NT2/D1 (cell line): ENCODE measurements at regions not wholly inside any gene's neighbourhood (a gene's known extent, or its start where the extent isn't known, plus 50 kb on each side); places are given as distances from the start of the nearest gene placed in this dataset.

Source experiments
- DNase-seq: peaks from one replicate; pipeline ENCODE4 v3.0.0-alpha.2; 2011; ENCODE audit warnings: low read depth, low spot score
- H3K27me3 ChIP-seq: 2 replicates; pipeline ENCODE4 v1.6.0; 2011; ENCODE audit warnings: mild to moderate bottlenecking; ENCODE audit not compliant: insufficient read length, insufficient read depth
- H3K36me3 ChIP-seq: 2 replicates; pipeline ENCODE4 v1.6.1; 2011; ENCODE audit warnings: mild to moderate bottlenecking, low read length, mixed read lengths; ENCODE audit not compliant: insufficient read depth, insufficient read length
- H3K4me1 ChIP-seq: 2 replicates; pipeline ENCODE4 v1.5.1; 2011; ENCODE audit not compliant: insufficient read depth, insufficient read length
- H3K4me3 ChIP-seq: 2 replicates; pipeline ENCODE4 v1.5.1; 2011; ENCODE audit warnings: low read depth; ENCODE audit not compliant: insufficient read length
- H3K9ac ChIP-seq: 2 replicates; pipeline ENCODE4 v1.6.0; 2011; ENCODE audit warnings: low read depth; ENCODE audit not compliant: insufficient read length
- H3K9me3 ChIP-seq: 2 replicates; pipeline ENCODE4 v1.5.1; 2011; ENCODE audit warnings: mild to moderate bottlenecking, low read length; ENCODE audit not compliant: insufficient read depth
- SUZ12 ChIP-seq: IDR thresholded peaks from 2 replicates; pipeline ENCODE4 v1.6.1; 2011; ENCODE audit not compliant: insufficient read length, insufficient read depth; ENCODE audit errors: extremely low read depth
- YY1 ChIP-seq: IDR thresholded peaks from 2 replicates; pipeline ENCODE4 v1.6.1; 2011; ENCODE audit not compliant: insufficient read length, insufficient read depth
- ZNF274 ChIP-seq: IDR thresholded peaks from 2 replicates; pipeline ENCODE4 v1.6.1; 2011; ENCODE audit warnings: mild to moderate bottlenecking, low read depth, low read length

DNA sequence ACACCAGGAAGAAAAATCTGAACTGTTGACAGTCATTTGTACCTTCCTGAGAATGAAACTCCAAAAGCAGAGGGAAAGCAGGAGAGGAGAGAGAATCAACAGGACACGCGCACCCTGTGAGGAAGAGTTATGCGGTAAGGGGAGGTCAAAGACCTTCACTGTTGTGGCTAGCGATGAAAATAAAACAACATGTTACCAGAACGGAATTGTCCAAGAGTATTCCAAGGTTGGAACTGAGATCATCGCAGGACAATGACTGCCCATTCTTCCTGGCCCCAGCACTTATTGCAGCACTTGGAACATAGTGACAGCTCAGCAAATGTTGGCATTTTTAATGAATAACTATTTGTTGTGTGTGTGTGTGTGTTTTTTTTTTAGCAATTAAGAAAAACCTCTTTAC, 176.0 kb upstream of the TSC22D1 start:
- H3K9me3 ChIP-seq = no peaks in the 10 kb centered on the region
- DNase-seq = no peak
- no peak overlapping the region for H3K4me3 ChIP-seq
- no peaks in the 10 kb centered on the region for H3K27me3 ChIP-seq
- no peaks in the 10 kb centered on the region for H3K36me3 ChIP-seq
- H3K4me1 ChIP-seq = no peaks in the 10 kb centered on the region
- no peak for TF ChIP-seq ZNF274
- TF ChIP-seq SUZ12 = no peak
- no peak for TF ChIP-seq YY1
- H3K9ac ChIP-seq = no peak overlapping the region

DNA sequence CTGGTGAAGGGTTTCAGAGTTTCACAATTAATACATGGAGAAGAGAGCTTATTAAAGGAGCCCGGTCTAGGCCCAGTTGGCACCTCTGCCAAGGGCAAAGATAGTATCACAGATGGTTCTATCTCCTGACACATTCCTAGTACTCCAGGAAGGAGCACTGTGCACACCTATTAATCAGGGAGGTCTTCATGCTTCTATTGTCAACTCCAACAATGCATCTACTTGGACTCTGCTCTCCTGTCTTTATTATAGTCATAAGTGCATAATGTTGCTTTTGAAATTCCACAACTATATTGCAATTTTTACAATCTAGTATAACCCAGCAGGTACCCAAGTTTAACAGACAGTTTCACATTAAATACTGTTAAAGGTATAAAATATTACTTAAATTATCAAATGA, 174.5 kb upstream of the TSC22D1 start:
- Histone ChIP-seq H3K36me3 (no peaks in the 10 kb centered on the region), H3K27me3 (no peaks in the 10 kb centered on the region), H3K9me3 (no peaks in the 10 kb centered on the region), H3K4me3 (no peak overlapping the region), H3K9ac (no peak overlapping the region), H3K4me1 (no peaks in the 10 kb centered on the region)
- no peak for DNase-seq
- TF ChIP-seq YY1 (no peak), ZNF274 (no peak), SUZ12 (no peak)

DNA sequence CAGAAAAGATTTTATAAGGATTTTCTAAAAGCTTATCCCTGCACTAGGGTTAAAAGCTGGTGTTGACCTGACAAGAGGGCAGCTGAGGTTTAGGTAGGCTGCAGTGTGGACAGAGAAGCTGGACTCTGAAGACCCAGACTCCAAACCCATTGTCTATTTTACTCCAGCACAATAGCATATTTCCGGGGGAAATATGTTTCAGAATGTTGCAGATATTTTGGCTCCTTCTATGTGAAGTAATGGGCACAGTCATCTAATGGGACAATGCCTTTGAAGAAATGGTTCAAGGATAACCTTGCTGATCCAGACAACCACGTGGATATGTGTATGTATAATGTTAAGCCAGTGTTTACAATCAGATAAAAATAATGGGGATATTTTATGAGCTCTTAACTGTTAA, 173.8 kb upstream of the TSC22D1 start:
- Histone ChIP-seq H3K9me3 (no peaks in the 10 kb centered on the region), H3K27me3 (no peaks in the 10 kb centered on the region), H3K9ac (no peak overlapping the region), H3K4me1 (no peaks in the 10 kb centered on the region), H3K36me3 (no peaks in the 10 kb centered on the region), H3K4me3 (no peak overlapping the region)
- TF ChIP-seq SUZ12 (no peak), ZNF274 (no peak), YY1 (no peak)
- no peak for DNase-seq

DNA sequence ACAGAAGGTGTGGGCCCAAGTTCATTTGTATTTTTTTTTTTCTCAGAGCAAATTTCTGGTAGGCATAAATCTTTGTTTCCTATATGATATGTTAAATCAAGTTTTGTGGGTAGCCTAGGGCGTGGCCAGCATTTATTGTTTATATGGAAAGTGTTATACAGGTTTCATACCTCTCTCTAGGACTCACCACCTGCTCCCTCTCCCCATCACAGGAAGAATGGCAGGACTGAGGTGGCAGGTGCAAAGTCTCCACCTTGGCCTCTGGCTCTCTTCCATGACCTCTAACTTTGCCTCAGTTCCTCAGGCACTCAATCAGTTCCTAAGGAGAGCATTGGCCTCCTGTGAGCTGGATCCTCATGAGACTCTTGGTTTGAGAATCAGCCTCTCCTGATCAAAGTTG, 172.3 kb upstream of the TSC22D1 start:
- no peaks in the 10 kb centered on the region for H3K9me3 ChIP-seq
- no peak for TF ChIP-seq ZNF274
- TF ChIP-seq SUZ12 = no peak
- TF ChIP-seq YY1 = no peak
- H3K36me3 ChIP-seq = no peaks in the 10 kb centered on the region
- no peak for DNase-seq
- H3K4me1 ChIP-seq = no peaks in the 10 kb centered on the region
- H3K4me3 ChIP-seq = no peak overlapping the region
- no peak overlapping the region for H3K9ac ChIP-seq
- no peaks in the 10 kb centered on the region for H3K27me3 ChIP-seq

DNA sequence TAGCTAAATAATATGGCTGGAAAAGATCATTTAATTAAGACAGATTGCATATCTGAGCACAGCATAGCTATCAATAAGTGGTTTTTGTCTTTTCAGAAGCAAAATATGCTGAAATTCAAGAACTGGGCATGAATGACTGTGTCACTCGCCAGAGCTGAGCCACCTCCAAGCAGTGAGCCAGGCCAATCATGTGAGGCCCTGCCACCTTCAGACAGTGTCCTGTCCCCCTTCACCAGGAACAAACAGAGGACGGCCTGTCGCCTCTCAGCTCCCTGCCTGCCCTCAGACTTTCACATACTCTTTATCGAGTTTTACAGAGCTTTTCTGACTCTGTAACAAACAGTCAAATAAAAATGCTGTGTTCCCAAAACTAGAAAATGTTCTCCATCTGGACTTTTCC, 171.0 kb upstream of the TSC22D1 start:
- Histone ChIP-seq H3K9ac (no peak overlapping the region), H3K4me1 (no peaks in the 10 kb centered on the region), H3K36me3 (no peaks in the 10 kb centered on the region), H3K4me3 (no peak overlapping the region), H3K27me3 (no peaks in the 10 kb centered on the region), H3K9me3 (no peaks in the 10 kb centered on the region)
- DNase-seq = no peak
- TF ChIP-seq YY1 (no peak), ZNF274 (no peak), SUZ12 (no peak)

DNA sequence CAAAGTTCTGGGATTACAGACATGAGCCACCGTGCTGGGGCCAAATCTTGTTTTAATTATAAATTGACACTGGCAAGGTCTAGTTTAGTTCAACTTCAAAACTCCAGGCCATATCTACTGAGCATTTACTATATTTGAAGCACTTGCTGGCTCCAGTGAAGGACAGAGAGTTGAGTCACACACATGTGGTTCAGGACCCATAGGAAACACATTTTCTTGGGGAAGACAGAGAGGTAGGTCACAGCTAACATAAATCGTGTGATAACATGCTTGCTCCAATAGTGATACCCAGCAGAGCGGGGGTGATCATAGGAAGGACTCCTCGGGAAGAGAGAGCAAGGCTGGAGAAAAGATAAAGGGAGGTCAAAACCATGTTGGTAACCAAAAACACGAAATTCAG, 170.6 kb upstream of the TSC22D1 start:
- Histone ChIP-seq H3K27me3 (no peaks in the 10 kb centered on the region), H3K4me3 (no peak overlapping the region), H3K36me3 (no peaks in the 10 kb centered on the region), H3K4me1 (no peaks in the 10 kb centered on the region), H3K9ac (no peak overlapping the region), H3K9me3 (no peaks in the 10 kb centered on the region)
- TF ChIP-seq ZNF274 = no peak
- no peak for TF ChIP-seq YY1
- TF ChIP-seq SUZ12 = no peak
- DNase-seq = no peak

DNA sequence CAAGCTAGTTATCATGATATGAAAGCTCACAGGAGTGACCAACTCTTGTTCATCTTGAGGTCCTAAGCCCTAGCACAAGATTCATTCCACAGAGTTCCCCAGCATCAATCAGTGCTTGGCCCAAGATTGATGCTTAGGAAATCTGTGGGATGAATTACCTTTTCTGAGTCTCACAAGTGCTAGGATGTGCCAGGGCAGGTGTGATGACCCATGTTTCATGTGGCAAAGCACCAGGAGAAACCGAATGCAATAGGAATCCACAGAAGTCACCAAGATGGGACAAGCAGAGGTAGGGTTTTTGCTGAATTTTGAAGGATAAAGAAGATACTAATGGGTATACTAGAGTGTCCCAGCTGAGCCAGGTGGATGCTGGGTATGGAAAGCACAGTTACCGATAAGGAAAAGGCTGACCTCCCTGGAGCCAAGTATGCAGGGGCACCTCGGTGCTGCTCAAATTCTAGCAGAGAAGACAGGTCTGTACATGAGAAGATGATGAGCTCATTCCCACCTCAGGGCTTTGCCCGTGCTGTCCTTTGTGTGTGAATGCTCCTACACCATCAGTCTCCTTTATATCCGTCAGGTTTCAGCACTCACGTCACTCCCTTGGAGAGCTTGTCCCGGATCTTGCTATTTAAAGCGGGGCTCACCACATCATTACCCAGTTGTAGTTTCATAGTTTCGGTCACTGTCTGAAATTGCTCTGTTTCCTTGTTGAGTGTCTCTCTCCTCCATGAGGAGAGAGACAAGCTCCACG, 168.9 kb upstream of the TSC22D1 start:
- H3K4me3 ChIP-seq = no peak overlapping the region
- TF ChIP-seq YY1 = no peak
- no peak for TF ChIP-seq ZNF274
- no peaks in the 10 kb centered on the region for H3K9me3 ChIP-seq
- H3K9ac ChIP-seq = no peak overlapping the region
- no peaks in the 10 kb centered on the region for H3K36me3 ChIP-seq
- no peaks in the 10 kb centered on the region for H3K27me3 ChIP-seq
- no peaks in the 10 kb centered on the region for H3K4me1 ChIP-seq
- DNase-seq = no peak

DNA sequence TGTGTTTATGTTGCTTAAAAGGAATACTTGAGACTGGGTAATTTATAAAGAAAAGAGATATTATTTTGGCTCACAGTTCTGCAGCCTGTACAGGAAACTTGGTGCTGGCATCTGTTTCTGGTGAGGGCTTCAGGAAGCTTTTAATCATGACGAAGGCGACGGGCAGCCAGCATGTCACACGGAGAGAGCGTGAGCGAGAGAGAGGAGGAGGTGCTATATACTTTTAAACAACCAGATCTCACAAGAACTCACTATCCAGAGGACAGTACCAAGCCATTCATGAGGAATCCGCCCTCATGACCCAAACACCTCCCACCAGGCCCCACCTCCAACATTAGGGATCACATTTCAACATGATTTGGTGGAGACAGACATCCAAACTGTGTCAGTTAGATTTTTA, 163.4 kb upstream of the TSC22D1 start:
- Histone ChIP-seq H3K4me3 (no peak overlapping the region), H3K9me3 (no peaks in the 10 kb centered on the region), H3K4me1 (no peaks in the 10 kb centered on the region), H3K27me3 (no peaks in the 10 kb centered on the region), H3K9ac (no peak overlapping the region), H3K36me3 (no peaks in the 10 kb centered on the region)
- no peak for TF ChIP-seq YY1
- no peak for TF ChIP-seq ZNF274
- no peak for TF ChIP-seq SUZ12
- no peak for DNase-seq
